HEK293 (cell line): ENCODE measurements at regions not wholly inside any gene's neighbourhood (a gene's known extent, or its start where the extent isn't known, plus 50 kb on each side); places are given as distances from the start of the nearest gene placed in this dataset.
A peak's percentile ranks its signal among the peaks of the same experiment; 100 is the strongest.

Source experiments
- CTCF ChIA-PET: fragments of 350-600 bp; formaldehyde crosslinking; extraction: SDS; loops from one replicate; lab custom pipeline; 2021; ENCODE audit warnings: antibody characterized with exemption; lab: Yijun Ruan, JAX
- POLR2A ChIA-PET: fragments of 300-600 bp; formaldehyde crosslinking; extraction: SDS; loops from one replicate; lab custom pipeline; 2020; ENCODE audit warnings: antibody characterized with exemption, inconsistent platforms; lab: Yijun Ruan, JAX
- H3K27ac ChIP-seq: fragments of 200-500 bp; sonication (Bioruptor generic); 2 replicates; pipeline ENCODE4 v1.5.1; 2014; ENCODE audit warnings: low read depth, low read length, control low read depth, inconsistent platforms; ENCODE audit errors: extremely low read depth
- H3K36me3 ChIP-seq, 2 experiments: fragments of 200-500 bp in 1 of 2; sonication (Bioruptor generic) in 1 of 2; 1 replicate in 1 of 2; 2 replicates in 1 of 2; pipeline ENCODE4 v1.5.1; 2014 to 2017; ENCODE audit warnings: inconsistent platforms in 2 of 2, low read length in 2 of 2; ENCODE audit not compliant: control insufficient read depth in 2 of 2, insufficient read depth in 1 of 2
- H3K4me1 ChIP-seq: fragments of 200-500 bp; sonication (Bioruptor generic); 2 replicates; pipeline ENCODE4 v1.5.1; 2014; ENCODE audit warnings: mild to moderate bottlenecking, low read length, inconsistent platforms; ENCODE audit not compliant: control insufficient read depth, insufficient read depth
- H3K4me3 ChIP-seq: 2 replicates; pipeline ENCODE4 v1.5.1; 2011; ENCODE audit warnings: low read depth, mild to moderate bottlenecking, control low read depth, low read length, moderate library complexity
- H3K9me3 ChIP-seq: fragments of 200-500 bp; sonication (Bioruptor generic); 2 replicates; pipeline ENCODE4 v1.5.1; 2014; ENCODE audit warnings: low read depth, low read length, inconsistent platforms; ENCODE audit not compliant: control insufficient read depth, insufficient read depth
- CTCF ChIP-seq: fragments of 450-650 bp; formaldehyde crosslinking; IDR thresholded peaks from 2 replicates; pipeline ENCODE4 v1.5.1; 2016; ENCODE audit warnings: missing biosample characterization, missing genetic modification characterization
- HOXA7 ChIP-seq: sonication (generic); formaldehyde crosslinking; IDR thresholded peaks from 2 replicates; pipeline ENCODE4 v1.8.1; 2022; ENCODE audit warnings: missing genetic modification reagents, borderline replicate concordance
- KLF8 ChIP-seq: fragments of 450-650 bp; formaldehyde crosslinking; IDR thresholded peaks from 2 replicates; pipeline ENCODE4 v1.5.1; 2016; ENCODE audit warnings: missing biosample characterization, missing genetic modification characterization
- MZF1 ChIP-seq: fragments of 450-650 bp; formaldehyde crosslinking; IDR thresholded peaks from 2 replicates; pipeline ENCODE4 v1.5.1; 2017; ENCODE audit warnings: missing biosample characterization, missing genetic modification characterization, borderline replicate concordance
- SETDB1 ChIP-seq: IDR thresholded peaks from one replicate; pipeline ENCODE4 v1.6.1; 2017; ENCODE audit warnings: mild to moderate bottlenecking, low read length, moderate library complexity, mixed read lengths; ENCODE audit not compliant: insufficient read length
- TRIM28 ChIP-seq: IDR thresholded peaks from 2 replicates; pipeline ENCODE4 v1.6.1; 2011; ENCODE audit warnings: low read length, control low read depth, borderline replicate concordance
- ZBTB21 ChIP-seq: fragments of 450-650 bp; formaldehyde crosslinking; IDR thresholded peaks from 2 replicates; pipeline ENCODE4 v1.5.1; 2017; ENCODE audit warnings: missing biosample characterization, missing genetic modification characterization
- ZFHX2 ChIP-seq: fragments of 450-650 bp; formaldehyde crosslinking; conservative IDR thresholded peaks from 2 replicates; pipeline ENCODE4 v1.5.1; 2016; ENCODE audit warnings: missing biosample characterization, missing genetic modification characterization
- ZFP3 ChIP-seq: fragments of 450-650 bp; formaldehyde crosslinking; IDR thresholded peaks from 2 replicates; pipeline ENCODE4 v1.5.1; 2016; ENCODE audit warnings: low read depth, missing biosample characterization, missing genetic modification characterization
- ZFP69B ChIP-seq: fragments of 450-650 bp; formaldehyde crosslinking; IDR thresholded peaks from 2 replicates; pipeline ENCODE4 v1.5.1; 2016; ENCODE audit warnings: missing biosample characterization, missing genetic modification characterization
- ZNF10 ChIP-seq: fragments of 450-650 bp; formaldehyde crosslinking; IDR thresholded peaks from 2 replicates; pipeline ENCODE4 v1.5.1; 2017; ENCODE audit warnings: missing biosample characterization, missing genetic modification characterization
- ZNF114 ChIP-seq: fragments of 450-650 bp; formaldehyde crosslinking; IDR thresholded peaks from 2 replicates; pipeline ENCODE4 v1.5.0; 2017; ENCODE audit warnings: missing biosample characterization, missing genetic modification characterization
- ZNF133 ChIP-seq: fragments of 450-650 bp; formaldehyde crosslinking; IDR thresholded peaks from 2 replicates; pipeline ENCODE4 v1.5.1; 2016; ENCODE audit warnings: missing biosample characterization, missing genetic modification characterization
- ZNF157 ChIP-seq: fragments of 450-650 bp; formaldehyde crosslinking; IDR thresholded peaks from 2 replicates; pipeline ENCODE4 v1.5.1; 2016; ENCODE audit warnings: missing biosample characterization, missing genetic modification characterization
- ZNF223 ChIP-seq: fragments of 450-650 bp; formaldehyde crosslinking; IDR thresholded peaks from 2 replicates; pipeline ENCODE4 v1.5.1; 2016; ENCODE audit warnings: missing biosample characterization, missing genetic modification characterization
- ZNF24 ChIP-seq: fragments of 450-650 bp; formaldehyde crosslinking; IDR thresholded peaks from 2 replicates; pipeline ENCODE4 v1.5.1; 2016; ENCODE audit warnings: missing biosample characterization, missing genetic modification characterization
- ZNF248 ChIP-seq: fragments of 450-650 bp; formaldehyde crosslinking; IDR thresholded peaks from 2 replicates; pipeline ENCODE4 v1.5.1; 2017; ENCODE audit warnings: missing biosample characterization, missing genetic modification characterization
- ZNF311 ChIP-seq: fragments of 450-650 bp; formaldehyde crosslinking; IDR thresholded peaks from 2 replicates; pipeline ENCODE4 v1.5.1; 2017; ENCODE audit warnings: missing biosample characterization, missing genetic modification characterization, borderline replicate concordance
- ZNF426 ChIP-seq: fragments of 450-650 bp; formaldehyde crosslinking; IDR thresholded peaks from 2 replicates; pipeline ENCODE4 v1.5.1; 2017; ENCODE audit warnings: missing biosample characterization, missing genetic modification characterization, mild to moderate bottlenecking, inconsistent platforms, moderate library complexity
- ZNF549 ChIP-seq: fragments of 450-650 bp; IDR thresholded peaks from 2 replicates; pipeline ENCODE4 v1.5.1; 2018; ENCODE audit warnings: missing biosample characterization, missing genetic modification characterization, mild to moderate bottlenecking, inconsistent platforms, moderate library complexity
- ZNF670 ChIP-seq: fragments of 450-650 bp; formaldehyde crosslinking; IDR thresholded peaks from 2 replicates; pipeline ENCODE4 v1.5.1; 2016; ENCODE audit warnings: missing biosample characterization, missing genetic modification characterization, low read depth
- ZNF707 ChIP-seq: fragments of 450-650 bp; formaldehyde crosslinking; IDR thresholded peaks from 2 replicates; pipeline ENCODE4 v1.5.1; 2016; ENCODE audit warnings: missing biosample characterization, missing genetic modification characterization
- ZSCAN5A ChIP-seq: fragments of 450-650 bp; formaldehyde crosslinking; IDR thresholded peaks from 2 replicates; pipeline ENCODE4 v1.5.1; 2016; ENCODE audit warnings: missing biosample characterization, missing genetic modification characterization
- TF ChIP-seq, protein P1 (sequence below): fragments of 450-650 bp; formaldehyde crosslinking; IDR thresholded peaks from 2 replicates; pipeline ENCODE4 v1.5.1; 2016; ENCODE audit warnings: missing biosample characterization, missing genetic modification characterization

DNA sequence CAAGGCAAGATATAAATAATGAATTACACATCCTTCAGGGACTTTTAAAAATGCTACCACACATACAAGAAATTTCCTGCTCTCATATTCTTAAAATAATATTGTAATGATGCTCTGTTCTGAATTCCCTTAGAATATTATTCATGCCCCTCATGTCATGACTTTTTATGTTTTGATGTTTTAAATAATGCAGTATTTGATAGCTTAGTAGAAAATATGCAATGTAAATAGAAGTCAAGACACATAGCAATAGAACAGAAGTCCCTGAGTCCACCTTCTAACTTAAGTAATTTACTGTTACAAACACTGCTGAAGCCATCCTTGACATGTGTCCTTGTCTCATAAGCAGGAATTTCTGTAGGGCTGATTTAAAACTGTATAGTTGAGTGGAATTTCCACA lies 1071.2 kb upstream of the LCORL start:
- H3K4me1 ChIP-seq: no peaks in the 10 kb centered on the region
- no peaks in the 10 kb centered on the region for H3K9me3 ChIP-seq
- ChIA-PET POLR2A (no interaction called here), CTCF (no interaction called here)
- TF ChIP-seq ZSCAN5A (tag by site-specific recombination): no peak
- no peak for TF ChIP-seq MZF1 (tag by site-specific recombination)
- TF ChIP-seq ZNF248: no peak
- TF ChIP-seq ZBTB21 (tag by site-specific recombination): no peak
- TF ChIP-seq ZNF426 (tag by site-specific recombination): no peak
- TF ChIP-seq ZNF670 (tag by site-specific recombination): no peak
- no peak for TF ChIP-seq ZNF157 (tag by site-specific recombination)
- H3K27ac ChIP-seq: no peak overlapping the region
- H3K4me3 ChIP-seq: no peak overlapping the region
- no peaks in the 10 kb centered on the region for H3K36me3 ChIP-seq

DNA sequence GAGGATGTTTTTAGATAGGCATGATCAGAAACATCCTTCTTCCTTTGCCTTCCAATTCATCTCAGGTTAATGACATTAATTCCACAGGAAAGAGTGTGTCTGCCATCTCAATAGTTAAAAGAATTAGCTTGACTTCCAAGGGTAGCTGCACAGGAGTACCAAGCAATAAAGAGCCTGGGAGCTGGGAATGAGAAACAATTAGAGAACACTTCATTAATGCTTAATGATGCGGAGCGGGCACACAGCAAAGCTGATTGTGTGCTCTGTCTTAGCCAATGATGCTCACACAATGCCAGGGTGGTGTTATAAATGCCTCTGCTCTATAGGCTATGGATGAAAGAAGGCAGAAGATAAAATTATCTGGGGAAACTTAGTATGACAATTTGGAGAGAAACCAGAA lies 1052.5 kb upstream of the LCORL start:
- Histone ChIP-seq H3K36me3 (no peaks in the 10 kb centered on the region), H3K9me3 (no peaks in the 10 kb centered on the region), H3K4me3 (no peak overlapping the region), H3K4me1 (no peaks in the 10 kb centered on the region), H3K27ac (no peak overlapping the region)
- ChIA-PET CTCF (no interaction called here), POLR2A (no interaction called here)
- TF ChIP-seq ZFP3 (tag by site-specific recombination): no peak

GRCh38 chr4:19063662-19064061 lies 1042.1 kb upstream of the LCORL start:
- TF ChIP-seq CTCF (tag by site-specific recombination) (no peak), TRIM28 (peak; percentile 16; the same call in 1 of the 2 replicates), SETDB1 (peak; percentile 63)
- TF ChIP-seq, all 188 proteins: peak for 2
- no peaks in the 10 kb centered on the region for H3K4me1 ChIP-seq
- H3K27ac ChIP-seq: no peak overlapping the region
- POLR2A ChIA-PET: no interaction called here
- CTCF ChIA-PET: no interaction called here
- no peaks in the 10 kb centered on the region for H3K36me3 ChIP-seq
- no peaks in the 10 kb centered on the region for H3K9me3 ChIP-seq
- H3K4me3 ChIP-seq: no peak overlapping the region

- ChIA-PET CTCF (no interaction called here), POLR2A (no interaction called here)
- no peak for TF ChIP-seq HOXA7 (CRISPR knock-in tag)
- no peak for TF ChIP-seq ZFP69B
- TF ChIP-seq ZNF133 (tag by site-specific recombination): no peak
- TF ChIP-seq ZNF707 (tag by site-specific recombination): no peak
- TF ChIP-seq ZNF311 (tag by site-specific recombination): no peak
- TF ChIP-seq ZFHX2: no peak
- TF ChIP-seq, protein P1, sequence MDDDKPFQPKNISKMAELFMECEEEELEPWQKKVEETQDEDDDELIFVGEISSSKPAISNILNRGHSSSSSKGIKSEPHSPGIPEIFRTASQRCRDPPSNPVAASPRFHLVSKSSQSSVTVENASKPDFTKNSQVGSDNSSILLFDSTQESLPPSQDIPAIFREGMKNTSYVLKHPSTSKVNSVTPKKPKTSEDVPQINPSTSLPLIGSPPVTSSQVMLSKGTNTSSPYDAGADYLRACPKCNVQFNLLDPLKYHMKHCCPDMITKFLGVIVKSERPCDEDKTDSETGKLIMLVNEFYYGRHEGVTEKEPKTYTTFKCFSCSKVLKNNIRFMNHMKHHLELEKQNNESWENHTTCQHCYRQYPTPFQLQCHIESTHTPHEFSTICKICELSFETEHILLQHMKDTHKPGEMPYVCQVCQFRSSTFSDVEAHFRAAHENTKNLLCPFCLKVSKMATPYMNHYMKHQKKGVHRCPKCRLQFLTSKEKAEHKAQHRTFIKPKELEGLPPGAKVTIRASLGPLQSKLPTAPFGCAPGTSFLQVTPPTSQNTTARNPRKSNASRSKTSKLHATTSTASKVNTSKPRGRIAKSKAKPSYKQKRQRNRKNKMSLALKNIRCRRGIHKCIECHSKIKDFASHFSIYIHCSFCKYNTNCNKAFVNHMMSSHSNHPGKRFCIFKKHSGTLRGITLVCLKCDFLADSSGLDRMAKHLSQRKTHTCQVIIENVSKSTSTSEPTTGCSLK (tag by site-specific recombination): no peak
- TF ChIP-seq ZNF114 (tag by site-specific recombination): no peak
- TF ChIP-seq ZNF223 (tag by site-specific recombination): no peak
- TF ChIP-seq KLF8: no peak
- no peak for TF ChIP-seq ZNF10
- no peak for TF ChIP-seq ZNF248
- no peak for TF ChIP-seq ZNF549 (tag by site-specific recombination)
- TF ChIP-seq ZNF24: no peak
- no peaks in the 10 kb centered on the region for H3K36me3 ChIP-seq
- no peaks in the 10 kb centered on the region for H3K9me3 ChIP-seq
- 0 out of 2 replicates have a peak, but pooled peaks cover 2% of the 10 kb centered on the region for H3K4me1 ChIP-seq
- H3K27ac ChIP-seq: no peak overlapping the region
- no peak overlapping the region for H3K4me3 ChIP-seq
These were observed 1033.4 kb upstream of the LCORL start for GRCh38 chr4:19054916-19055315.
